ENCODE measurements at regions not wholly inside any gene's neighbourhood (a gene's known extent, or its start where the extent isn't known, plus 50 kb on each side); places are given as distances from the start of the nearest gene placed in this dataset.

GRCh38 chr20:11031300-11031699, 357.5 kb upstream of the JAG1 start:
- no peak overlapping the region for H3K9ac ChIP-seq (ENCODE audit: low read depth, low read length, poor library complexity, severe bottlenecking)
- H3K36me3 ChIP-seq (ENCODE audit: insufficient read depth, low read length) = no peaks in the 10 kb centered on the region
- H3K9me2 ChIP-seq (replicated peaks; ENCODE audit: low read depth, low read length) = no peaks in the 10 kb centered on the region
- no peaks in the 10 kb centered on the region for H4K20me1 ChIP-seq (ENCODE audit: insufficient read depth, low read length, poor library complexity, severe bottlenecking)
- H3K9me3 ChIP-seq (ENCODE audit: insufficient read depth, low read depth, low read length) = no peaks in the 10 kb centered on the region
- no peak overlapping the region for H2AFZ ChIP-seq (ENCODE audit: low read length)
- H3K4me1 ChIP-seq (ENCODE audit: insufficient read depth, low read length, poor library complexity, severe bottlenecking) = no peaks in the 10 kb centered on the region
- no peaks in the 10 kb centered on the region for H3F3A ChIP-seq (ENCODE audit: low read depth)
- H3K4me3 ChIP-seq (ENCODE audit: low read length, poor library complexity, severe bottlenecking) = no peak overlapping the region
- H3K27me3 ChIP-seq (ENCODE audit: insufficient read depth, low read length, poor library complexity, severe bottlenecking) = no peaks in the 10 kb centered on the region
- H3K79me2 ChIP-seq (ENCODE audit: insufficient read depth, low read length) = no peaks in the 10 kb centered on the region
- no peak for TF ChIP-seq EZH2phosphoT487 (IDR thresholded peaks at IDR 0.05; ENCODE audit: borderline replicate concordance)
- no peak overlapping the region for H3K4me2 ChIP-seq (ENCODE audit: low read depth, low read length, poor library complexity, severe bottlenecking)

- TF ChIP-seq EZH2phosphoT487 (IDR thresholded peaks at IDR 0.05; ENCODE audit: borderline replicate concordance) = no peak
- TF ChIP-seq, protein P1, sequence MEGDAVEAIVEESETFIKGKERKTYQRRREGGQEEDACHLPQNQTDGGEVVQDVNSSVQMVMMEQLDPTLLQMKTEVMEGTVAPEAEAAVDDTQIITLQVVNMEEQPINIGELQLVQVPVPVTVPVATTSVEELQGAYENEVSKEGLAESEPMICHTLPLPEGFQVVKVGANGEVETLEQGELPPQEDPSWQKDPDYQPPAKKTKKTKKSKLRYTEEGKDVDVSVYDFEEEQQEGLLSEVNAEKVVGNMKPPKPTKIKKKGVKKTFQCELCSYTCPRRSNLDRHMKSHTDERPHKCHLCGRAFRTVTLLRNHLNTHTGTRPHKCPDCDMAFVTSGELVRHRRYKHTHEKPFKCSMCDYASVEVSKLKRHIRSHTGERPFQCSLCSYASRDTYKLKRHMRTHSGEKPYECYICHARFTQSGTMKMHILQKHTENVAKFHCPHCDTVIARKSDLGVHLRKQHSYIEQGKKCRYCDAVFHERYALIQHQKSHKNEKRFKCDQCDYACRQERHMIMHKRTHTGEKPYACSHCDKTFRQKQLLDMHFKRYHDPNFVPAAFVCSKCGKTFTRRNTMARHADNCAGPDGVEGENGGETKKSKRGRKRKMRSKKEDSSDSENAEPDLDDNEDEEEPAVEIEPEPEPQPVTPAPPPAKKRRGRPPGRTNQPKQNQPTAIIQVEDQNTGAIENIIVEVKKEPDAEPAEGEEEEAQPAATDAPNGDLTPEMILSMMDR (conservative IDR thresholded peaks at IDR 0.05; ENCODE audit: low read length) = no peak
- H3K9ac ChIP-seq (ENCODE audit: low read depth, low read length, poor library complexity, severe bottlenecking) = no peak overlapping the region
These were observed 358.8 kb upstream of the JAG1 start for GRCh38 chr20:11032611-11033010.

DNA sequence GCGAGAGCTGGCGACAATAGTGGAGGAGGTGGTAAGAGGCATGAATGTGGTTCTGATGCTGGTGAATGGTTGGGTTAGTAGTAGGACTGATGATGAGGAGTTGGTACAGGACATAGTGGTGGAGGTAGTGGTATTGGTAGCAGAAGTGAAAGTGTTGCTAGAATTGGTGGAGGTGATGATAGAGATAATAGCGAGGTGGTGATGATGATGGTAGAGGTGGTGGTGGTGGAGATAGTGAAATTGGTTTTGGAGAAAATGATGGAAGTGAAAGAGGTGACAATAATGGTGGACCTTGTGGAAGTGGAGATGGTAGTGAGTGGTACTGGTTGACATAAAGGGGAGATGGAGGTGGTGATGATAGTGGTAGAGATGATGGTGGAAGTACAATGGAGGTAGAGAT, 360.2 kb upstream of the JAG1 start:
- H3K9me3 ChIP-seq (ENCODE audit: insufficient read depth, low read depth, low read length) = no peaks in the 10 kb centered on the region
- no peaks in the 10 kb centered on the region for H4K20me1 ChIP-seq (ENCODE audit: insufficient read depth, low read length, poor library complexity, severe bottlenecking)
- H3K9me2 ChIP-seq (replicated peaks; ENCODE audit: low read depth, low read length) = no peaks in the 10 kb centered on the region
- no peaks in the 10 kb centered on the region for H3K4me1 ChIP-seq (ENCODE audit: insufficient read depth, low read length, poor library complexity, severe bottlenecking)
- no peaks in the 10 kb centered on the region for H3K27me3 ChIP-seq (ENCODE audit: insufficient read depth, low read length, poor library complexity, severe bottlenecking)
- H3F3A ChIP-seq (ENCODE audit: low read depth) = no peaks in the 10 kb centered on the region
- H3K4me2 ChIP-seq (ENCODE audit: low read depth, low read length, poor library complexity, severe bottlenecking) = no peak overlapping the region
- TF ChIP-seq EZH2phosphoT487 (IDR thresholded peaks at IDR 0.05; ENCODE audit: borderline replicate concordance) = no peak
- TF ChIP-seq, protein P1 (conservative IDR thresholded peaks at IDR 0.05; ENCODE audit: low read length) = no peak
- no peaks in the 10 kb centered on the region for H3K79me2 ChIP-seq (ENCODE audit: insufficient read depth, low read length)
- H3K9ac ChIP-seq (ENCODE audit: low read depth, low read length, poor library complexity, severe bottlenecking) = no peak overlapping the region
- H2AFZ ChIP-seq (ENCODE audit: low read length) = no peak overlapping the region
- no peaks in the 10 kb centered on the region for H3K36me3 ChIP-seq (ENCODE audit: insufficient read depth, low read length)
- H3K4me3 ChIP-seq (ENCODE audit: low read length, poor library complexity, severe bottlenecking) = no peak overlapping the region

More at GRCh38 chr20:11032611-11033010, 358.8 kb upstream of the JAG1 start:
- Histone ChIP-seq H3K27me3 (ENCODE audit: insufficient read depth, low read length, poor library complexity, severe bottlenecking) (no peaks in the 10 kb centered on the region), H4K20me1 (ENCODE audit: insufficient read depth, low read length, poor library complexity, severe bottlenecking) (no peaks in the 10 kb centered on the region), H3K4me3 (ENCODE audit: low read length, poor library complexity, severe bottlenecking) (no peak overlapping the region), H3K79me2 (ENCODE audit: insufficient read depth, low read length) (no peaks in the 10 kb centered on the region), H3K9me2 (replicated peaks; ENCODE audit: low read depth, low read length) (no peaks in the 10 kb centered on the region), H3K4me2 (ENCODE audit: low read depth, low read length, poor library complexity, severe bottlenecking) (no peak overlapping the region), H3K36me3 (ENCODE audit: insufficient read depth, low read length) (no peaks in the 10 kb centered on the region), H2AFZ (ENCODE audit: low read length) (no peak overlapping the region), H3F3A (ENCODE audit: low read depth) (no peaks in the 10 kb centered on the region), H3K4me1 (ENCODE audit: insufficient read depth, low read length, poor library complexity, severe bottlenecking) (no peaks in the 10 kb centered on the region), H3K9me3 (ENCODE audit: insufficient read depth, low read depth, low read length) (no peaks in the 10 kb centered on the region)

DNA sequence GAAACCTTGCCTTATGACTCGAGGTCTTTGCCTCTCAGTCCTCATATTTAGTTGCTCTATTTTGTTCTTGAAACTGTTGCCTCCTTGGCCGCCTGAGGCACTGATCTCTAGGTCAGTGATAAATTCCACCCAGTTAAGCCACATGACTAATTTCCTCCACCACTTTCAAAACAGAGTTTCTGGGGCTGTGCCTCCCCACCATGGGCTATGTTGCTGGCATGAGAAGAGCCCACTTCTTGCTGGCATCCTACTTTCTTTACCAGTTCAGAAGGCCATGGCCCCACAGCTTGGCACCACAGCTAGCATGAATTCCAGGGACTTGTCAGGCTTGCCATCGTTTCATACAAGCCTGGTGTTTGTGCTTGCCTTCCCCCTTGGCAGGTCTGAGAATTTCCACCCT, 361.4 kb upstream of the JAG1 start:
- no peak overlapping the region for H3K4me3 ChIP-seq (ENCODE audit: low read length, poor library complexity, severe bottlenecking)
- no peaks in the 10 kb centered on the region for H3K36me3 ChIP-seq (ENCODE audit: insufficient read depth, low read length)
- H3K9me3 ChIP-seq (ENCODE audit: insufficient read depth, low read depth, low read length) = no peaks in the 10 kb centered on the region
- no peaks in the 10 kb centered on the region for H3K27me3 ChIP-seq (ENCODE audit: insufficient read depth, low read length, poor library complexity, severe bottlenecking)
- no peaks in the 10 kb centered on the region for H3K79me2 ChIP-seq (ENCODE audit: insufficient read depth, low read length)
- H2AFZ ChIP-seq (ENCODE audit: low read length) = no peak overlapping the region
- H3K9ac ChIP-seq (ENCODE audit: low read depth, low read length, poor library complexity, severe bottlenecking) = no peak overlapping the region
- TF ChIP-seq, protein P1 (conservative IDR thresholded peaks at IDR 0.05; ENCODE audit: low read length) = no peak
- TF ChIP-seq EZH2phosphoT487 (IDR thresholded peaks at IDR 0.05; ENCODE audit: borderline replicate concordance) = no peak
- no peaks in the 10 kb centered on the region for H3K4me1 ChIP-seq (ENCODE audit: insufficient read depth, low read length, poor library complexity, severe bottlenecking)
- H3F3A ChIP-seq (ENCODE audit: low read depth) = no peaks in the 10 kb centered on the region
- no peak overlapping the region for H3K4me2 ChIP-seq (ENCODE audit: low read depth, low read length, poor library complexity, severe bottlenecking)
- no peaks in the 10 kb centered on the region for H3K9me2 ChIP-seq (replicated peaks; ENCODE audit: low read depth, low read length)
- no peaks in the 10 kb centered on the region for H4K20me1 ChIP-seq (ENCODE audit: insufficient read depth, low read length, poor library complexity, severe bottlenecking)
